HEK293 (cell line): ENCODE measurements at regions not wholly inside any gene's neighbourhood (a gene's known extent, or its start where the extent isn't known, plus 50 kb on each side); places are given as distances from the start of the nearest gene placed in this dataset.

ENCODE experiments used
- KLF1 ChIP-seq: fragments of 450-650 bp; formaldehyde crosslinking; IDR thresholded peaks from 2 replicates; pipeline ENCODE4 v1.5.1; 2016; ENCODE audit warnings: missing biosample characterization, missing genetic modification characterization
- MZF1 ChIP-seq: fragments of 450-650 bp; formaldehyde crosslinking; IDR thresholded peaks from 2 replicates; pipeline ENCODE4 v1.5.1; 2017; ENCODE audit warnings: missing biosample characterization, missing genetic modification characterization, borderline replicate concordance
- SP2 ChIP-seq: fragments of 450-650 bp; formaldehyde crosslinking; IDR thresholded peaks from 2 replicates; pipeline ENCODE4 v1.5.1; 2016; ENCODE audit warnings: missing biosample characterization, missing genetic modification characterization
- ZNF558 ChIP-seq: fragments of 450-650 bp; formaldehyde crosslinking; IDR thresholded peaks from 2 replicates; pipeline ENCODE4 v1.5.1; 2016; ENCODE audit warnings: missing biosample characterization, missing genetic modification characterization
- ZNF600 ChIP-seq: fragments of 450-650 bp; formaldehyde crosslinking; IDR thresholded peaks from 2 replicates; pipeline ENCODE4 v1.5.1; 2016; ENCODE audit warnings: missing biosample characterization, missing genetic modification characterization
- TF ChIP-seq, protein P1 (sequence below): fragments of 450-650 bp; formaldehyde crosslinking; IDR thresholded peaks from 2 replicates; pipeline ENCODE4 v1.5.1; 2016; ENCODE audit warnings: missing biosample characterization, missing genetic modification characterization, borderline replicate concordance
- TF ChIP-seq, protein P2 (sequence below): fragments of 450-650 bp; formaldehyde crosslinking; IDR thresholded peaks from 2 replicates; pipeline ENCODE4 v1.5.1; 2016; ENCODE audit warnings: missing biosample characterization, missing genetic modification characterization
- TF ChIP-seq, protein P3 (sequence below): fragments of 450-650 bp; formaldehyde crosslinking; IDR thresholded peaks from 2 replicates; pipeline ENCODE4 v1.5.1; 2016; ENCODE audit warnings: missing biosample characterization, missing genetic modification characterization

DNA sequence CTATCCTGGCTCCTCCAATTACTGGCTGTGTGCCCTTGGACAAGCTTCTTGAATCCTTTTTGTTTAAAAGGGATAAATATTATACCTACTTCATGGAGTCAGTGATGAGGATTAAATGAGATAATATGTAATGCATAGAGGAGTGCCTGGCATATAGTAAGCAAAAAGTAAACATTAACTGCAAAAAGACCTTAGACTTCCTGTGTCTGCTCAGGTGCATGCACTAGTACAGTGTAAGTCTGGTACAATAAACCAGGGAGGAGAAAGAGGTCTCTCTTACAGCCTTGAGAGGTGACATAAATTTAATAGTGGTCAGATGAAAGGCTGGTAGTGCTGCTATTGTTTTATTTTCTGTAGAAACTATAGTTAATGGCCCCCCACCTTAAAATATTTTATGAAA is 305.2 kb upstream of the MIS18BP1 start:
- TF ChIP-seq KLF1 (tag by site-specific recombination), result no peak
- TF ChIP-seq ZNF558 (tag by site-specific recombination), result no peak
- TF ChIP-seq, protein P1, sequence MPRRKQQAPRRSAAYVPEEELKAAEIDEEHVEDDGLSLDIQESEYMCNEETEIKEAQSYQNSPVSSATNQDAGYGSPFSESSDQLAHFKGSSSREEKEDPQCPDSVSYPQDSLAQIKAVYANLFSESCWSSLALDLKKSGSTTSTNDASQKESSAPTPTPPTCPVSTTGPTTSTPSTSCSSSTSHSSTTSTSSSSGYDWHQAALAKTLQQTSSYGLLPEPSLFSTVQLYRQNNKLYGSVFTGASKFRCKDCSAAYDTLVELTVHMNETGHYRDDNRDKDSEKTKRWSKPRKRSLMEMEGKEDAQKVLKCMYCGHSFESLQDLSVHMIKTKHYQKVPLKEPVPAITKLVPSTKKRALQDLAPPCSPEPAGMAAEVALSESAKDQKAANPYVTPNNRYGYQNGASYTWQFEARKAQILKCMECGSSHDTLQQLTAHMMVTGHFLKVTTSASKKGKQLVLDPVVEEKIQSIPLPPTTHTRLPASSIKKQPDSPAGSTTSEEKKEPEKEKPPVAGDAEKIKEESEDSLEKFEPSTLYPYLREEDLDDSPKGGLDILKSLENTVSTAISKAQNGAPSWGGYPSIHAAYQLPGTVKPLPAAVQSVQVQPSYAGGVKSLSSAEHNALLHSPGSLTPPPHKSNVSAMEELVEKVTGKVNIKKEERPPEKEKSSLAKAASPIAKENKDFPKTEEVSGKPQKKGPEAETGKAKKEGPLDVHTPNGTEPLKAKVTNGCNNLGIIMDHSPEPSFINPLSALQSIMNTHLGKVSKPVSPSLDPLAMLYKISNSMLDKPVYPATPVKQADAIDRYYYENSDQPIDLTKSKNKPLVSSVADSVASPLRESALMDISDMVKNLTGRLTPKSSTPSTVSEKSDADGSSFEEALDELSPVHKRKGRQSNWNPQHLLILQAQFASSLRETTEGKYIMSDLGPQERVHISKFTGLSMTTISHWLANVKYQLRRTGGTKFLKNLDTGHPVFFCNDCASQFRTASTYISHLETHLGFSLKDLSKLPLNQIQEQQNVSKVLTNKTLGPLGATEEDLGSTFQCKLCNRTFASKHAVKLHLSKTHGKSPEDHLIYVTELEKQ (tag by site-specific recombination), result no peak
- no peak for TF ChIP-seq SP2 (tag by site-specific recombination)
- no peak for TF ChIP-seq ZNF600 (tag by site-specific recombination)
- TF ChIP-seq, protein P2, sequence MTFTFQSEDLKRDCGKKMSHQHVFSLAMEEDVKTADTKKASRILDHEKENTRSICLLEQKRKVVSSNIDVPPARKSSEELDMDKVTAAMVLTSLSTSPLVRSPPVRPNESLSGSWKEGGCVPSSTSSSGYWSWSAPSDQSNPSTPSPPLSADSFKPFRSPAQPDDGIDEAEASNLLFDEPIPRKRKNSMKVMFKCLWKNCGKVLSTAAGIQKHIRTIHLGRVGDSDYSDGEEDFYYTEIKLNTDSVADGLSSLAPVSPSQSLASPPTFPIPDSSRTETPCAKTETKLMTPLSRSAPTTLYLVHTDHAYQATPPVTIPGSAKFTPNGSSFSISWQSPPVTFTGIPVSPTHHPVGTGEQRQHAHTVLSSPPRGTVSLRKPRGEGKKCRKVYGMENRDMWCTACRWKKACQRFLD (tag by site-specific recombination), result no peak
- TF ChIP-seq, protein P3, sequence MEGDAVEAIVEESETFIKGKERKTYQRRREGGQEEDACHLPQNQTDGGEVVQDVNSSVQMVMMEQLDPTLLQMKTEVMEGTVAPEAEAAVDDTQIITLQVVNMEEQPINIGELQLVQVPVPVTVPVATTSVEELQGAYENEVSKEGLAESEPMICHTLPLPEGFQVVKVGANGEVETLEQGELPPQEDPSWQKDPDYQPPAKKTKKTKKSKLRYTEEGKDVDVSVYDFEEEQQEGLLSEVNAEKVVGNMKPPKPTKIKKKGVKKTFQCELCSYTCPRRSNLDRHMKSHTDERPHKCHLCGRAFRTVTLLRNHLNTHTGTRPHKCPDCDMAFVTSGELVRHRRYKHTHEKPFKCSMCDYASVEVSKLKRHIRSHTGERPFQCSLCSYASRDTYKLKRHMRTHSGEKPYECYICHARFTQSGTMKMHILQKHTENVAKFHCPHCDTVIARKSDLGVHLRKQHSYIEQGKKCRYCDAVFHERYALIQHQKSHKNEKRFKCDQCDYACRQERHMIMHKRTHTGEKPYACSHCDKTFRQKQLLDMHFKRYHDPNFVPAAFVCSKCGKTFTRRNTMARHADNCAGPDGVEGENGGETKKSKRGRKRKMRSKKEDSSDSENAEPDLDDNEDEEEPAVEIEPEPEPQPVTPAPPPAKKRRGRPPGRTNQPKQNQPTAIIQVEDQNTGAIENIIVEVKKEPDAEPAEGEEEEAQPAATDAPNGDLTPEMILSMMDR, result no peak
- no peak for TF ChIP-seq MZF1
